ENCODE measurements at regions not wholly inside any gene's neighbourhood (a gene's known extent, or its start where the extent isn't known, plus 50 kb on each side); places are given as distances from the start of the nearest gene placed in this dataset.

DNA sequence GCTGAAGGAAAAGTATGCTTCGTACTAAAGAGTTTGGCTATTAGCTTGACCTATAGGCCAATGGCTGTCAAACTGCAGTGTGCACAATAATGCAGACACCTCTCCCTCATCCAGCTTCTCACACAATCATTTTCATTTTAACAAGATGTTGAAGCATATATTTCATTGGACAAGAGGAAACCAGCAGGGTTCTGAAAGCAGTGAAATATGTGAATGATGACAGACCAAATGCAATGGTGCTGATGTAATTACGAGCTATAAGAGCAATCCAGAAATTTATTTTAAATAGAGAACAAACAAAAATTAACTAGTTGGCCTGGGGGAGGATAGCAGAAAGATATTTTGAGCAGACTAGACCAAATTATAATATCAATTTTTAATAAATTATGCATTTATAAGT, 331.5 kb upstream of the AKR1E2 start:
- TF ChIP-seq CTCF (IDR thresholded peaks at IDR 0.05; ENCODE audit: extremely low read depth in 1 of 2, insufficient read depth in 1 of 2, low read depth in 1 of 2, low read length in 2 of 2) (no peak), POLR2A (IDR thresholded peaks at IDR 0.05; ENCODE audit: low read depth, low read length) (no peak), EZH2 (IDR thresholded peaks at IDR 0.05; ENCODE audit: borderline replicate concordance, low read depth, low read length, severe bottlenecking) (no peak)
